Right lobe of liver (tissue), 4 donors: ENCODE measurements at regions not wholly inside any gene's neighbourhood (a gene's known extent, or its start where the extent isn't known, plus 50 kb on each side); places are given as distances from the start of the nearest gene placed in this dataset.
"Not testable (repeated sequence)": the region's sequence is repeated elsewhere in the genome, so short reads cannot be mapped to it uniquely, and the experiment has no call there.

Source experiments
- CTCF ChIP-seq, 4 donors: fragments of 200-600 bp in 3 of 4; fragments of 450-650 bp in 1 of 4; IDR thresholded peaks; one replicate each; pipeline versions ENCODE4 v1.5.1 to v1.8.0; 2016 to 2022; ENCODE audit warnings: antibody characterized with exemption in 4 of 4, mild to moderate bottlenecking in 2 of 4
- POLR2A ChIP-seq: fragments of 450-650 bp; IDR thresholded peaks from one replicate; pipeline ENCODE4 v1.6.1; 2017; ENCODE audit warnings: antibody characterized with exemption, mild to moderate bottlenecking
- donor health status: DM: no; HTN: no; CAD: no.
- donor health status: DM: no; HTN: no; CAD: no.
- donor health status: DM: no; HTN: yes; CAD: no.

- TF ChIP-seq POLR2A; CTCF (IDR thresholded peaks at IDR 0.05): not testable (repeated sequence)
Measured at GRCh38 chr2:195125889-195126288, 531.1 kb upstream of the SLC39A10 start.
